Activated CD4-positive, alpha-beta T cell treated with anti-CD3 and anti-CD28 coated beads for 4 hours (primary cell): ENCODE measurements at regions not wholly inside any gene's neighbourhood (a gene's known extent, or its start where the extent isn't known, plus 50 kb on each side); places are given as distances from the start of the nearest gene placed in this dataset.

Source experiments
- DNase-seq, 2 donors: peaks; one replicate each; pipeline ENCODE4 v3.0.0-alpha.2; 2020

- no peak for DNase-seq
These were observed 65.6 kb upstream of the C15orf39 start for GRCh38 chr15:75136118-75136517.

GRCh38 chr15:75136758-75137157, 64.9 kb upstream of the C15orf39 start:
- DNase-seq = no peak

- DNase-seq = no peak
These were observed 63.4 kb upstream of the C15orf39 start for GRCh38 chr15:75138016-75138999.

- no peak for DNase-seq
These were observed 61.4 kb upstream of the C15orf39 start for GRCh38 chr15:75140080-75140879.

- DNase-seq = no peak
These were observed 59.2 kb upstream of the C15orf39 start for GRCh38 chr15:75142499-75142898.

GRCh38 chr15:75143738-75144334, 57.8 kb upstream of the C15orf39 start:
- no peak for DNase-seq

GRCh38 chr15:75145027-75145841, 56.4 kb upstream of the C15orf39 start:
- no peak for DNase-seq

GRCh38 chr15:75148280-75148679, 53.4 kb upstream of the C15orf39 start:
- DNase-seq = no peak

GRCh38 chr15:75149867-75150709, 51.6 kb upstream of the C15orf39 start:
- DNase-seq = no peak

GRCh38 chr15:75151214-75152128, 50.2 kb upstream of the C15orf39 start:
- DNase-seq = no peak
